Lower leg skin (tissue), 4 donors: ENCODE measurements at regions not wholly inside any gene's neighbourhood (a gene's known extent, or its start where the extent isn't known, plus 50 kb on each side); places are given as distances from the start of the nearest gene placed in this dataset.

Source experiments
- DNase-seq, 2 donors: peaks; one replicate each; pipeline ENCODE4 v3.0.0-alpha.2; 2019; ENCODE audit warnings: low spot score in 2 of 2
- H3K4me3 ChIP-seq: fragments of 200-600 bp; sonication (generic); 2 replicates; pipeline ENCODE4 v1.5.1; 2017; ENCODE audit warnings: mild to moderate bottlenecking, low read depth; ENCODE audit not compliant: poor library complexity, severe bottlenecking
- POLR2A ChIP-seq, 2 donors: fragments of 450-650 bp; IDR thresholded peaks; one replicate each; pipeline ENCODE4 v1.6.1; 2016 to 2017; ENCODE audit warnings: antibody characterized with exemption in 2 of 2, mild to moderate bottlenecking in 1 of 2, moderate library complexity in 1 of 2
- WGBS, 2 donors: methylation state at CpG; one replicate each; pipeline ENCODE4 v1.1.5; 2018; 5-methylcytosine and 5-hydroxymethylcytosine counted together
- intact Hi-C: fragments of 100-400 bp; cut with DNase I; formaldehyde crosslinking; loops from one replicate; pipeline ENCODE4 v1.15.0; 2023; ENCODE audit warnings: low total_unique reads
- TF ChIP-seq, protein P1 (sequence below), 3 donors: fragments of 450-650 bp; IDR thresholded peaks; one replicate each; pipeline ENCODE4 v1.5.1; 2016; ENCODE audit warnings: antibody characterized with exemption in 3 of 3, mild to moderate bottlenecking in 3 of 3, moderate library complexity in 2 of 3

DNA sequence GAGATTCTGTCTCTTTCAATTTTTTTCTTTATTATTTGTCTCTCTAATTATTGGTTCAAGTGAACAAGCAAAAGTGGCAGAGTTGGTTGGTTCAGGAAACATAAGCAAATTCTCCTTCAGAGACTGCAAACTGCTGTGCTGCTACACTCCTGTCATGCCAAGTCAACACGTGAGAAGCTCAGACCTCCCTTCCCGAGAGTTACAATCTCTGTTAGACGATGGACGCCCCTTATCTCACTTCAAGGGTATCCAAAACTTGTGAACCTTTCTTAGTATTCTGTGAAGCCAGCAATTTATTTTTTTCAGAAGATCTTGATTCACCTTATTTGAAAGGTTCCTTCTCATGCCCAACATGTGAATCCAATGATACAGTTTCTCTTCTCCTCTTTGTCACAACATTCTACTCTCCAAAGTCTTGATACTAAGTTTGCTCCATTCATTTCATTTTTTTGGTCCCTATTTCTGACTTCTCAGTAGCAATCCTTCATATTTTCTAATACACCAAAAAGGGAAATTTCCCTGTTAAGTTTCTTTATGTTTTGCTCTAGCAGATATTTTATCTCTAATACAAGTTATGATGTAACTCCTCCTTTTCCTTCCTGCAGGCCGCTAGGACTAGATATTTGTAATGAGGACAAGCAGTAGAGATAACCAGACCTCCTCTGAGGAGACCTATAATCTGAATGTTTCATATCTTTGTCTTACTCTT is 448.8 kb upstream of the CITED2 start:
- WGBS, 2 donors: 70 to 89% methylated on average over 5 of the region's 5 CpGs
- no peak for DNase-seq

DNA sequence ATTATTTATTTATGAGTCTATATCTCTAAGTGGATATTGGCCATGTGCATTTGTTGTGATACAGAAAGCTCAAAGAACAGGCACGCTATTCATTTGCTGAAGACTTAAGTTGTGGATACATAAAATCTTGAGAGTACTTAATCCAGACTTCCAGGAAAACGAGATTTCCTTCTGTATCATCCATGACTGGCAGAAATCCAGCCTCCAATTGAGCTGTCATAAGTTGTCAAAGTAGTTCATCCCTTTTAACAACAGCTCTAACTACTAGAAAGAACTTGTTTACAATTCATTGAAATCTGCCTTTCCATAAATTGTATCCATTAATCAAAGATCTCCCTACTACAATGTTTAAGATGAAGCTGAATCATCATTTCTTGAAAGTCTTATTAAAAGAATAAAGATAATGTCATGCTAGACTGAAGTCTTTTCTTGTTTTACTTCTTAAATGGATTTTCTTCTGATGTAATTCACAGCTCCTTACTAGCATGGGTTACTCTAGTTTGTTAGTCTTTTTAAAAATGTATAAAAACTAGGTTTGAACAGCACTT is 447.3 kb upstream of the CITED2 start:
- DNase-seq: no peak
- 34 to 39% methylated on average over 2 of the region's 2 CpGs for WGBS, 2 donors
- TF ChIP-seq, protein P1, sequence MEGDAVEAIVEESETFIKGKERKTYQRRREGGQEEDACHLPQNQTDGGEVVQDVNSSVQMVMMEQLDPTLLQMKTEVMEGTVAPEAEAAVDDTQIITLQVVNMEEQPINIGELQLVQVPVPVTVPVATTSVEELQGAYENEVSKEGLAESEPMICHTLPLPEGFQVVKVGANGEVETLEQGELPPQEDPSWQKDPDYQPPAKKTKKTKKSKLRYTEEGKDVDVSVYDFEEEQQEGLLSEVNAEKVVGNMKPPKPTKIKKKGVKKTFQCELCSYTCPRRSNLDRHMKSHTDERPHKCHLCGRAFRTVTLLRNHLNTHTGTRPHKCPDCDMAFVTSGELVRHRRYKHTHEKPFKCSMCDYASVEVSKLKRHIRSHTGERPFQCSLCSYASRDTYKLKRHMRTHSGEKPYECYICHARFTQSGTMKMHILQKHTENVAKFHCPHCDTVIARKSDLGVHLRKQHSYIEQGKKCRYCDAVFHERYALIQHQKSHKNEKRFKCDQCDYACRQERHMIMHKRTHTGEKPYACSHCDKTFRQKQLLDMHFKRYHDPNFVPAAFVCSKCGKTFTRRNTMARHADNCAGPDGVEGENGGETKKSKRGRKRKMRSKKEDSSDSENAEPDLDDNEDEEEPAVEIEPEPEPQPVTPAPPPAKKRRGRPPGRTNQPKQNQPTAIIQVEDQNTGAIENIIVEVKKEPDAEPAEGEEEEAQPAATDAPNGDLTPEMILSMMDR (IDR thresholded peaks at IDR 0.05): no peak
- no peak for TF ChIP-seq POLR2A (IDR thresholded peaks at IDR 0.05)
- H3K4me3 ChIP-seq: no peak overlapping the region
- intact Hi-C loops: no loop called here

More for the DNA sequence above, 448.8 kb upstream of the CITED2 start:
- TF ChIP-seq POLR2A (IDR thresholded peaks at IDR 0.05): no peak
- TF ChIP-seq, protein P1 (IDR thresholded peaks at IDR 0.05): no peak
- intact Hi-C loops: no loop called here
- no peak overlapping the region for H3K4me3 ChIP-seq

DNA sequence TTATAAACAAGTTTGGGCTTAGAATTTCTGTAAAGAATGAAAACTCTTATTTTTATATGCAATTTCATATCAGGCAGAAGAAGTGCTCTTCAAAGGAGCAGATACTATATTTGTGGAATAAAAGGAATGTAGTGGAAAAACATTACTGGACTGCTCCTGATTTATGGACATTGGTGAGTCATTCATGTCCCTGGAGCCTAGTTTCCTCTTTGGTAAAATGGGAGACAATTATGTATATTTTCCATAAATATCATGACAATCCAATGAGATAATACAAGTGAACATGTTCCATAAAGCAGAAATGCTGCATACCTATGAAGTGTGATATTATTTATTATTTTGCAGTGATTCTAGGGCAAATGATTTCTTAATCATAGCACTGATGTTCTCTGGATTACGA is 445.8 kb upstream of the CITED2 start:
- TF ChIP-seq, protein P1 (IDR thresholded peaks at IDR 0.05): no peak
- no peak for TF ChIP-seq POLR2A (IDR thresholded peaks at IDR 0.05)
- 68 to 72% methylated on average over 1 of the region's 1 CpG for whole genome bisulfite sequencing, 2 donors
- no peak overlapping the region for H3K4me3 ChIP-seq
- no peak for DNase-seq
- intact Hi-C loops: no loop called here

DNA sequence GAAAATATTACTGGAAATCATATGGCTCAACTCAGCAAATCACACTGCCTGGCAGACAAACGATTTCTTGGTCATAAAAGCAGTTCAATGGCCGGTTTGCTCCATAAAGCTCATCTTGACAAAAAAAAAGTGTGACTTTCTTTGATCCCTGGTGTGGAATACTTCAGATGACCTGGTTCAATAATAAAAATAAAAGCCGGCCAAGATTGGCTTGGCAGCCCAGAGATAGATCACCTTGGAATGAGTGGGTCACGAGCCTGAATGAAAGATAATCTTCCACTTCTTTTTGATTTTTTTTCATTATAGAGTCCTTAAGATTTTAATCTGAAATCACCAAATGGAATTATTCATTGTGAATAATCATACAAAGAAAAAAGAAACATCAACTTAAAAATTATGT is 445.3 kb upstream of the CITED2 start:
- DNase-seq: no peak
- TF ChIP-seq POLR2A (IDR thresholded peaks at IDR 0.05): no peak
- TF ChIP-seq, protein P1 (IDR thresholded peaks at IDR 0.05): no peak
- no peak overlapping the region for H3K4me3 ChIP-seq
- intact Hi-C loops: no loop called here
- 77 to 82% methylated on average over 4 of the region's 4 CpGs for WGBS, 2 donors

DNA sequence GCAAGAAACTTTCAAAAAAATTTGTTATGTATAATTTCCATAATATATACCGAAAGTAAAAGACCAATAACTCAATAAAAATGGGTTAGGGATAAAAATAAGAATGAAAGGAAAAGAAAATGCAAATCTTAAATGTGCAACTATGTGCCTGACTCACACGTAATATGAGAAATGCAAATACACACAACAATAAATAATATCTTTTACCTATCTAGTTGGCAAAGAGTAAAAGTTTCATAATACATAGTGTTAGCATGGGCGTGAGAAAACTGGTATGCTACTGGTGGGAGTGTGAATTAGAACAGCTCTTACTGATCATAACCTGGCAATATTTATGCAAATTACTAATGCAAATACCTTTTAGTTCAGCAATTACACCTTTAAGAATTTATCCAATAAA is 438.5 kb upstream of the CITED2 start:
- 57 to 59% methylated on average over 3 of the region's 3 CpGs for WGBS, 2 donors
- intact Hi-C loops: no loop called here
- H3K4me3 ChIP-seq: no peak overlapping the region
- TF ChIP-seq POLR2A (IDR thresholded peaks at IDR 0.05): no peak
- TF ChIP-seq, protein P1 (IDR thresholded peaks at IDR 0.05): no peak
- no peak for DNase-seq
